WTC11 (cell line): ENCODE measurements at regions not wholly inside any gene's neighbourhood (a gene's known extent, or its start where the extent isn't known, plus 50 kb on each side); places are given as distances from the start of the nearest gene placed in this dataset.

Experiments used
- CREB1 ChIP-seq: sonication (generic); formaldehyde crosslinking; IDR thresholded peaks from 2 replicates; pipeline ENCODE4 v1.8.0; 2023; ENCODE audit warnings: mild to moderate bottlenecking, missing genetic modification reagents
- CREM ChIP-seq: sonication (generic); formaldehyde crosslinking; IDR thresholded peaks from 2 replicates; pipeline ENCODE4 v1.8.1; 2022; ENCODE audit warnings: mild to moderate bottlenecking, missing genetic modification reagents, moderate library complexity
- CTCF ChIP-seq: fragments of 200-600 bp; IDR thresholded peaks from 2 replicates; pipeline ENCODE4 v1.8.0; 2022; ENCODE audit warnings: antibody characterized with exemption
- E2F1 ChIP-seq: sonication (generic); formaldehyde crosslinking; IDR thresholded peaks from 2 replicates; pipeline ENCODE4 v1.8.0; 2022; ENCODE audit warnings: mild to moderate bottlenecking, missing genetic modification reagents
- IRF1 ChIP-seq: sonication (generic); formaldehyde crosslinking; IDR thresholded peaks from 2 replicates; pipeline ENCODE4 v1.8.0; 2023; ENCODE audit warnings: missing genetic modification reagents
- MLX ChIP-seq: sonication (generic); formaldehyde crosslinking; IDR thresholded peaks from 2 replicates; pipeline ENCODE4 v1.8.1; 2023; ENCODE audit warnings: mild to moderate bottlenecking, missing genetic modification reagents, moderate library complexity
- NFYB ChIP-seq: sonication (generic); formaldehyde crosslinking; conservative IDR thresholded peaks from 2 replicates; pipeline ENCODE4 v1.8.0; 2022; ENCODE audit warnings: low read depth, missing genetic modification reagents
- NR3C1 ChIP-seq: sonication (generic); formaldehyde crosslinking; conservative IDR thresholded peaks from 2 replicates; pipeline ENCODE4 v1.8.1; 2023; ENCODE audit warnings: low read depth, mild to moderate bottlenecking, missing genetic modification reagents
- SMAD3 ChIP-seq: sonication (generic); formaldehyde crosslinking; IDR thresholded peaks from 2 replicates; pipeline ENCODE4 v1.8.0; 2022; ENCODE audit warnings: missing genetic modification reagents, mild to moderate bottlenecking, borderline replicate concordance
- SP1 ChIP-seq: sonication (generic); formaldehyde crosslinking; conservative IDR thresholded peaks from 2 replicates; pipeline ENCODE4 v1.8.1; 2022; ENCODE audit warnings: missing genetic modification reagents
- TF ChIP-seq, protein P1 (sequence below): sonication (generic); formaldehyde crosslinking; IDR thresholded peaks from 2 replicates; pipeline ENCODE4 v1.8.1; 2023; ENCODE audit warnings: mild to moderate bottlenecking, moderate library complexity, missing genetic modification reagents
- TF ChIP-seq, protein P2 (sequence below): sonication (generic); formaldehyde crosslinking; conservative IDR thresholded peaks from 2 replicates; pipeline ENCODE4 v1.8.1; 2023; ENCODE audit warnings: mild to moderate bottlenecking, low read depth, missing genetic modification reagents, moderate library complexity

- TF ChIP-seq CTCF (no peak), SMAD3 (CRISPR knock-in tag) (no peak), SP1 (CRISPR knock-in tag) (no peak), E2F1 (CRISPR knock-in tag) (no peak), IRF1 (no peak), CREM (CRISPR knock-in tag) (no peak), MLX (no peak), NR3C1 (CRISPR knock-in tag) (no peak), CREB1 (CRISPR knock-in tag) (no peak), NFYB (no peak)
- TF ChIP-seq, protein P1, sequence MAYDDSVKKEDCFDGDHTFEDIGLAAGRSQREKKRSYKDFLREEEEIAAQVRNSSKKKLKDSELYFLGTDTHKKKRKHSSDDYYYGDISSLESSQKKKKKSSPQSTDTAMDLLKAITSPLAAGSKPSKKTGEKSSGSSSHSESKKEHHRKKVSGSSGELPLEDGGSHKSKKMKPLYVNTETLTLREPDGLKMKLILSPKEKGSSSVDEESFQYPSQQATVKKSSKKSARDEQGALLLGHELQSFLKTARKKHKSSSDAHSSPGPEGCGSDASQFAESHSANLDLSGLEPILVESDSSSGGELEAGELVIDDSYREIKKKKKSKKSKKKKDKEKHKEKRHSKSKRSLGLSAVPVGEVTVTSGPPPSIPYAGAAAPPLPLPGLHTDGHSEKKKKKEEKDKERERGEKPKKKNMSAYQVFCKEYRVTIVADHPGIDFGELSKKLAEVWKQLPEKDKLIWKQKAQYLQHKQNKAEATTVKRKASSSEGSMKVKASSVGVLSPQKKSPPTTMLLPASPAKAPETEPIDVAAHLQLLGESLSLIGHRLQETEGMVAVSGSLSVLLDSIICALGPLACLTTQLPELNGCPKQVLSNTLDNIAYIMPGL, result no peak
- TF ChIP-seq, protein P2, sequence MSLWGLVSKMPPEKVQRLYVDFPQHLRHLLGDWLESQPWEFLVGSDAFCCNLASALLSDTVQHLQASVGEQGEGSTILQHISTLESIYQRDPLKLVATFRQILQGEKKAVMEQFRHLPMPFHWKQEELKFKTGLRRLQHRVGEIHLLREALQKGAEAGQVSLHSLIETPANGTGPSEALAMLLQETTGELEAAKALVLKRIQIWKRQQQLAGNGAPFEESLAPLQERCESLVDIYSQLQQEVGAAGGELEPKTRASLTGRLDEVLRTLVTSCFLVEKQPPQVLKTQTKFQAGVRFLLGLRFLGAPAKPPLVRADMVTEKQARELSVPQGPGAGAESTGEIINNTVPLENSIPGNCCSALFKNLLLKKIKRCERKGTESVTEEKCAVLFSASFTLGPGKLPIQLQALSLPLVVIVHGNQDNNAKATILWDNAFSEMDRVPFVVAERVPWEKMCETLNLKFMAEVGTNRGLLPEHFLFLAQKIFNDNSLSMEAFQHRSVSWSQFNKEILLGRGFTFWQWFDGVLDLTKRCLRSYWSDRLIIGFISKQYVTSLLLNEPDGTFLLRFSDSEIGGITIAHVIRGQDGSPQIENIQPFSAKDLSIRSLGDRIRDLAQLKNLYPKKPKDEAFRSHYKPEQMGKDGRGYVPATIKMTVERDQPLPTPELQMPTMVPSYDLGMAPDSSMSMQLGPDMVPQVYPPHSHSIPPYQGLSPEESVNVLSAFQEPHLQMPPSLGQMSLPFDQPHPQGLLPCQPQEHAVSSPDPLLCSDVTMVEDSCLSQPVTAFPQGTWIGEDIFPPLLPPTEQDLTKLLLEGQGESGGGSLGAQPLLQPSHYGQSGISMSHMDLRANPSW (CRISPR knock-in tag), result no peak
Observed at GRCh38 chr2:84029903-84030575, 429.0 kb downstream of the SUCLG1 start.
